HG03095 (cell line): ENCODE measurements at regions not wholly inside any gene's neighbourhood (a gene's known extent, or its start where the extent isn't known, plus 50 kb on each side); places are given as distances from the start of the nearest gene placed in this dataset.

Experiments
- ATAC-seq: cut with Tn5 transposase; IDR thresholded peaks from one replicate; pipeline ENCODE4 v1.9.1; 2021; ENCODE audit warnings: moderate library complexity; ENCODE audit not compliant: unreplicated experiment

DNA sequence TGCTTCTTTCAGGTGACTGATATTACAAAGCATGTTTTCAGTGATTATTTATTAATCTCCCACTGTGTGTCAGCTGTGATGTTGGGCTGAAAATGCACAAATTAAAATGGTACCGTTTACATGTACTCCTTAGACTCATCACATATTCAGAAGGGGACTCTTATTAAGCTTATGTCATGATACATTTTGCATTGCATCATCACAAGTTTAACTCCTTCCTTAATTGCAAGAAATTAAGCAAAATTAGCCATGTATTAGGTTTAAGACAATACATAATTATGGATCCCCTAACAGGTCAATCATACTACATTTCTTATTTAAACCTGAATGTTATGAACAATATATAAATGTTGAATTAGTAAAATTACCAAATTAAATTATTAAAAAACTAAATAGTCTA lies 899.1 kb downstream of the TMEM182 start:
- no peak for ATAC-seq

- ATAC-seq: no peak
These were observed 902.9 kb downstream of the TMEM182 start for GRCh38 chr2:103664690-103665089.

DNA sequence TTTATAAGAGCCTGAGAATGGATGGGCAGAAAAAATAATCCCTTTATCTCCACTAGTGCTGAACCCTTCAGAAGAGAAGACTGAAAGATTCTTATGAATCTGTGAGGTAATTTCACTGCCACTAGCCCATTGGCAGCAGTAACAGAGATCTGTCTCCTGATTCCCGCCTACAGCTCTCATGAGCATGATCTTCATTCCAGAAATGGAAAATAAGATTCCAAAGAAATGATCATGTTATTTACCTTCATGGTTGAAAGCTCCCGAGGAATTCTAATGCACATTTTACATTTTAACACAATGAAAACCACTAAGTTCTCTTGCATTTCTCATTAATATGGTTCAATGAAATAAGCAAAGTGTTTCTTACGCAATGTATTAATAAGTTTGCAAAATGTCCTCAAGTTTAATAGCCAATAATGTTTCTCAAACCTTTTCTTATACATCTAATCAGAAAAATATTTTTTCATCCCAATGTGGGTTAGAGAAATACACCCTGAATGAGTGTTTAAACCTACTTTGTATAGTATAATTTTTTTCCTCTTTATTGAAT lies 905.6 kb downstream of the TMEM182 start:
- ATAC-seq: no peak

DNA sequence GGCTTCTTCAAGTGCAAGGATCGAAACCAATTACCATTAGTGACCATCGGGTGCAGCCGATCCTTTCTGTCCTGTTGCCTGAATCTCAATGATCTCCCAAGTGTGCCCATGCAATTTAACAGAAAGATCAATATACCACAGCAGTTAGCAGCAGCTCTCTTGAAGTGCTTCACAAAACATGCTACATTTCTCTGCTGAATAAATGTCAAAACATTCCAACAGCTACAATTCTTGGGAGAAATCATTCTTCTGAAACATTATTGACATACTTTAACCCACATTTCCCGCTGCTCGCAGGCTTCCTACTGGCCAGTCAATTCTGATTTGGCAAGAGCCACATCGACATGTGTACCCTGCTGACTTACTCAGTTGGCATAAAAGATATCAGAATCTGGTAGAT lies 907.7 kb downstream of the TMEM182 start:
- no peak for ATAC-seq
